GM23338 (cell line): ENCODE measurements at regions not wholly inside any gene's neighbourhood (a gene's known extent, or its start where the extent isn't known, plus 50 kb on each side); places are given as distances from the start of the nearest gene placed in this dataset.

Experiments used
- ATAC-seq: fragments of 200-7000 bp; cut with Tn5 transposase; 3 replicates; pipeline ENCODE4 v1.9.1; 2020
- DNase-seq: peaks from one replicate; pipeline ENCODE4 v3.0.0-alpha.2; 2015; ENCODE audit warnings: low spot score
- H2AFZ ChIP-seq: fragments of 200-600 bp; sonication (generic); 2 replicates; pipeline ENCODE4 v1.8.0; 2016; ENCODE audit warnings: antibody characterized with exemption, mild to moderate bottlenecking, moderate library complexity
- H3F3A ChIP-seq: fragments of 200-600 bp; sonication (generic); replicated peaks from 2 replicates; pipeline ENCODE4 v1.8.0; 2017; ENCODE audit warnings: antibody characterized with exemption, mixed run types, low read depth
- H3K27ac ChIP-seq: fragments of 200-600 bp; sonication (generic); 2 replicates; pipeline ENCODE4 v1.6.1; 2016; ENCODE audit warnings: low read depth
- H3K27me3 ChIP-seq: fragments of 200-600 bp; sonication (generic); 2 replicates; pipeline ENCODE4 v1.8.0; 2016; ENCODE audit warnings: mild to moderate bottlenecking, mixed run types, moderate library complexity; ENCODE audit not compliant: insufficient read depth
- H3K36me3 ChIP-seq: fragments of 200-600 bp; sonication (generic); 2 replicates; pipeline ENCODE4 v1.8.0; 2016; ENCODE audit warnings: mild to moderate bottlenecking; ENCODE audit not compliant: insufficient read depth
- H3K4me1 ChIP-seq: fragments of 200-600 bp; sonication (generic); 2 replicates; pipeline ENCODE4 v1.8.0; 2016; ENCODE audit warnings: mild to moderate bottlenecking, moderate library complexity; ENCODE audit not compliant: insufficient read depth
- H3K4me2 ChIP-seq: fragments of 200-600 bp; sonication (generic); 2 replicates; pipeline ENCODE4 v1.7.1; 2017; ENCODE audit warnings: mixed run types
- H3K4me3 ChIP-seq: fragments of 200-600 bp; sonication (generic); 2 replicates; pipeline ENCODE4 v1.6.1; 2016; ENCODE audit warnings: mixed run types
- H3K79me2 ChIP-seq: fragments of 200-600 bp; sonication (generic); replicated peaks from 2 replicates; pipeline ENCODE4 v1.8.0; 2017; ENCODE audit warnings: mild to moderate bottlenecking; ENCODE audit not compliant: insufficient read depth
- H3K9me2 ChIP-seq: fragments of 200-600 bp; sonication (generic); 2 replicates; pipeline ENCODE4 v1.8.0; 2017; ENCODE audit not compliant: insufficient read depth
- H4K20me1 ChIP-seq: fragments of 200-600 bp; sonication (generic); replicated peaks from 2 replicates; pipeline ENCODE4 v1.8.0; 2017; ENCODE audit warnings: mild to moderate bottlenecking; ENCODE audit not compliant: insufficient read depth
- H3K27ac Mint-ChIP-seq: 2 replicates; pipeline ENCODE4 v1.8.0; 2020; ENCODE audit warnings: inconsistent platforms, mild to moderate bottlenecking, moderate library complexity, mixed read lengths
- H3K27me3 Mint-ChIP-seq: 3 replicates; pipeline ENCODE4 v1.8.0; 2022; ENCODE audit warnings: low read depth, mild to moderate bottlenecking, moderate library complexity, mixed read lengths, inconsistent platforms; ENCODE audit not compliant: insufficient read depth, poor library complexity
- H3K36me3 Mint-ChIP-seq: 3 replicates; pipeline ENCODE4 v1.8.0; 2021; ENCODE audit warnings: low read depth, mild to moderate bottlenecking, inconsistent platforms, moderate library complexity, mixed read lengths
- H3K4me1 Mint-ChIP-seq: 3 replicates; pipeline ENCODE4 v1.8.0; 2020; ENCODE audit warnings: mild to moderate bottlenecking, inconsistent platforms, mixed read lengths
- H3K4me3 Mint-ChIP-seq: 3 replicates; pipeline ENCODE4 v1.8.0; 2021; ENCODE audit warnings: moderate library complexity, mild to moderate bottlenecking, inconsistent platforms, mixed read lengths
- H3K9me3 Mint-ChIP-seq: 3 replicates; pipeline ENCODE4 v1.8.0; 2020; ENCODE audit warnings: moderate library complexity, mild to moderate bottlenecking, inconsistent platforms, mixed read lengths
- CREB1 ChIP-seq: fragments of 250-450 bp; sonication (Bioruptor Pico); IDR thresholded peaks from 2 replicates; pipeline ENCODE4 v1.5.0; 2020; ENCODE audit warnings: low read depth, mild to moderate bottlenecking, moderate library complexity
- CTCF ChIP-seq, 2 experiments: fragments of 200-600 bp in 1 of 2; sonication (generic) in 1 of 2; conservative IDR thresholded peaks; 2 replicates each; pipeline versions ENCODE4 v1.5.1 to v1.6.1; 2016 to 2017; ENCODE audit warnings: antibody characterized with exemption in 2 of 2, low read depth in 2 of 2, mild to moderate bottlenecking in 2 of 2, moderate library complexity in 1 of 2
- EZH2phosphoT487 ChIP-seq: fragments of 200-600 bp; sonication (generic); IDR thresholded peaks from one replicate; pipeline ENCODE4 v1.8.1; 2018; ENCODE audit warnings: antibody characterized with exemption; ENCODE audit not compliant: unreplicated experiment
- JUNB ChIP-seq: IDR thresholded peaks from one replicate; pipeline ENCODE4 v1.6.1; 2016; ENCODE audit warnings: antibody characterized with exemption; ENCODE audit not compliant: unreplicated experiment
- NANOG ChIP-seq: IDR thresholded peaks from 2 replicates; pipeline ENCODE4 v1.6.1; 2016; ENCODE audit warnings: antibody characterized with exemption, borderline replicate concordance
- REST ChIP-seq: IDR thresholded peaks from one replicate; pipeline ENCODE4 v1.6.1; 2018; ENCODE audit warnings: antibody characterized with exemption; ENCODE audit not compliant: unreplicated experiment
- ZNF462 ChIP-seq: fragments of 250-450 bp; sonication (Bioruptor Pico); IDR thresholded peaks from 2 replicates; pipeline ENCODE4 v1.5.0; 2020; ENCODE audit warnings: mild to moderate bottlenecking, moderate library complexity

GRCh38 chr3:76976996-76977395 lies 62.9 kb upstream of the ROBO2 start (continued):
- TF ChIP-seq ZNF462 (no peak), NANOG (no peak), REST (no peak)

- H3K9me3 Mint-ChIP-seq = no peaks in the 10 kb centered on the region
- no peaks in the 10 kb centered on the region for H3F3A ChIP-seq
- no peak overlapping the region for H2AFZ ChIP-seq
- no peak overlapping the region for H3K4me3 ChIP-seq
- H3K4me3 Mint-ChIP-seq = no peak overlapping the region
- H3K79me2 ChIP-seq = no peaks in the 10 kb centered on the region
- DNase-seq (no peak), ATAC-seq (no peak)
- no peaks in the 10 kb centered on the region for H4K20me1 ChIP-seq
- H3K9me2 ChIP-seq = no peaks in the 10 kb centered on the region
- H3K4me2 ChIP-seq = no peak overlapping the region
- H3K36me3 ChIP-seq = no peaks in the 10 kb centered on the region
- no peaks in the 10 kb centered on the region for H3K27me3 ChIP-seq
- no peaks in the 10 kb centered on the region for H3K36me3 Mint-ChIP-seq
- H3K4me1 Mint-ChIP-seq = peaks cover 11% of the 10 kb centered on the region; the same call in 2 of the 3 replicates
- TF ChIP-seq REST (no peak), JUNB (no peak), EZH2phosphoT487 (no peak), CREB1 (no peak), CTCF (conservative IDR thresholded peaks at IDR 0.05; ENCODE audit: low read depth in 2 of 2) (no peak)
- H3K27ac ChIP-seq = no peak overlapping the region
- H3K27me3 Mint-ChIP-seq = peaks cover under 1% of the 10 kb centered on the region
- no peak overlapping the region for H3K27ac Mint-ChIP-seq
- 0 out of 2 replicates have a peak, but pooled peaks cover 3% of the 10 kb centered on the region for H3K4me1 ChIP-seq
These were observed 54.3 kb upstream of the ROBO2 start for GRCh38 chr3:76985645-76986044.
